ENCODE measurements at regions not wholly inside any gene's neighbourhood (a gene's known extent, or its start where the extent isn't known, plus 50 kb on each side); places are given as distances from the start of the nearest gene placed in this dataset.

GRCh38 chr2:217687771-217688170 is 315.0 kb downstream of the TNS1 start:
- DNase-seq = no peak

GRCh38 chr2:217685255-217685605 is 317.6 kb downstream of the TNS1 start:
- DNase-seq = no peak

GRCh38 chr2:217684431-217685254 is 318.2 kb downstream of the TNS1 start:
- DNase-seq = no peak

- no peak for DNase-seq
Observed at GRCh38 chr2:217683106-217683870, 319.5 kb downstream of the TNS1 start.

GRCh38 chr2:217681791-217682190 is 321.0 kb downstream of the TNS1 start:
- DNase-seq = no peak

- no peak for DNase-seq
Observed at GRCh38 chr2:217680381-217680780, 322.4 kb downstream of the TNS1 start.

GRCh38 chr2:217673627-217674026 is 329.2 kb downstream of the TNS1 start:
- DNase-seq = no peak

- no peak for DNase-seq
Observed at GRCh38 chr2:217672472-217672871, 330.3 kb downstream of the TNS1 start.

- no peak for DNase-seq
Observed at GRCh38 chr2:217671871-217672270, 330.9 kb downstream of the TNS1 start.

GRCh38 chr2:217671075-217671474 is 331.7 kb downstream of the TNS1 start:
- no peak for DNase-seq

GRCh38 chr2:217669831-217670230 is 333.0 kb downstream of the TNS1 start:
- no peak for DNase-seq

- no peak for DNase-seq
Observed at GRCh38 chr2:217667512-217667911, 335.3 kb downstream of the TNS1 start.

- no peak for DNase-seq
Observed at GRCh38 chr2:217667035-217667434, 335.8 kb downstream of the TNS1 start.

GRCh38 chr2:217666338-217666737 is 336.5 kb downstream of the TNS1 start:
- no peak for DNase-seq

GRCh38 chr2:217664761-217665160 is 338.0 kb downstream of the TNS1 start:
- no peak for DNase-seq

GRCh38 chr2:217662984-217663602 is 339.7 kb downstream of the TNS1 start:
- no peak for DNase-seq

GRCh38 chr2:217661378-217661777 is 341.4 kb downstream of the TNS1 start:
- no peak for DNase-seq

GRCh38 chr2:217660423-217660822 is 342.4 kb downstream of the TNS1 start:
- no peak for DNase-seq

GRCh38 chr2:217658806-217659205 is 344.0 kb downstream of the TNS1 start:
- DNase-seq = no peak

GRCh38 chr2:217657252-217657651 is 345.5 kb downstream of the TNS1 start:
- DNase-seq = no peak

GRCh38 chr2:217656316-217656715 is 346.5 kb downstream of the TNS1 start:
- no peak for DNase-seq

GRCh38 chr2:217655651-217656050 is 347.1 kb downstream of the TNS1 start:
- DNase-seq = no peak

GRCh38 chr2:217654168-217654567 is 348.6 kb downstream of the TNS1 start:
- DNase-seq = no peak
